K562 (cell line): ENCODE measurements at regions not wholly inside any gene's neighbourhood (a gene's known extent, or its start where the extent isn't known, plus 50 kb on each side); places are given as distances from the start of the nearest gene placed in this dataset. TPM values are rescaled to one million over a fixed set of nuclear protein-coding genes. Genes with fewer than 3 reads are reported as not detected.
"Not testable (repeated sequence)": the region's sequence is repeated elsewhere in the genome, so short reads cannot be mapped to it uniquely, and the experiment has no call there.

Experiments used
- ATAC-seq: fragments of 200-7000 bp; cut with Tn5 transposase; 3 replicates; pipeline ENCODE4 v1.9.1; 2020; ENCODE audit warnings: moderate library complexity
- BruUV-seq: library from RNA; stranded (reverse); fragments of 400-500 nt; replicated peaks from 2 replicates; lab custom pipeline; 2021; lab: Mats Ljungman, UMichigan
- CTCF ChIA-PET: fragments of 300-600 bp; formaldehyde crosslinking; extraction: SDS; loops from one replicate; lab custom pipeline; 2021; ENCODE audit warnings: low intra/inter-chr PET ratio; lab: Yijun Ruan, JAX
- POLR2A ChIA-PET: fragments of 300-600, 350-650 bp; sonication (Branson Sonifier 250); formaldehyde crosslinking; extraction: SDS; loops from one replicate; lab custom pipeline; 2021; ENCODE audit warnings: antibody characterized with exemption, inconsistent platforms; lab: Yijun Ruan, JAX
- DNase-seq, 4 experiments: peaks; one replicate each; pipeline versions ENCODE4 v3.0.0 to v3.0.0-alpha.2; 2011 to 2018; ENCODE audit warnings: low spot score in 3 of 4, mixed read lengths in 3 of 4; ENCODE audit errors: extremely low read depth in 1 of 4
- FAIRE-seq: peaks from 2 replicates; lab custom pipeline; 2011; peaks lifted over from hg19 to GRCh38; lab: Jason Lieb, UNC
- H2AFZ ChIP-seq: 2 replicates; pipeline ENCODE4 v1.6.0; 2011; ENCODE audit warnings: low read depth, low read length, control low read depth, inconsistent platforms
- H3K27ac ChIP-seq: fragments of 200-600 bp; 3 replicates; pipeline ENCODE4 v1.8.0; 2011; ENCODE audit warnings: low read depth, mild to moderate bottlenecking, control low read depth, inconsistent platforms, low read length, moderate library complexity, mixed read lengths; ENCODE audit errors: extremely low read depth
- H3K27me3 ChIP-seq, 2 experiments: fragments of 300-600 bp in 1 of 2; 2 replicates in 1 of 2; 3 replicates in 1 of 2; pipeline versions ENCODE4 v1.6.0 to v1.8.0; 2011; ENCODE audit warnings: inconsistent platforms in 2 of 2, low read length in 2 of 2, mild to moderate bottlenecking in 1 of 2, mixed read lengths in 1 of 2, moderate library complexity in 1 of 2; ENCODE audit not compliant: control insufficient read depth in 2 of 2, insufficient read depth in 2 of 2
- H3K36me3 ChIP-seq: fragments of 300-600 bp; 3 replicates; pipeline ENCODE4 v1.8.0; 2011; ENCODE audit warnings: mild to moderate bottlenecking, low read length, inconsistent platforms; ENCODE audit not compliant: control insufficient read depth, insufficient read depth
- H3K4me1 ChIP-seq, 2 experiments: fragments of 200-600 bp in 1 of 2; replicated peaks in 1 of 2; 2 replicates in 1 of 2; 3 replicates in 1 of 2; pipeline versions ENCODE4 v1.5.1 to v1.8.0; 2011; ENCODE audit warnings: inconsistent platforms in 2 of 2, low read length in 2 of 2, mild to moderate bottlenecking in 1 of 2, mixed read lengths in 1 of 2, moderate library complexity in 1 of 2; ENCODE audit not compliant: control insufficient read depth in 2 of 2, insufficient read depth in 2 of 2
- H3K4me2 ChIP-seq: 2 replicates; pipeline ENCODE4 v1.6.1; 2011; ENCODE audit warnings: low read length, control low read depth, inconsistent platforms, mixed read lengths; ENCODE audit not compliant: insufficient read depth
- H3K4me3 ChIP-seq: fragments of 200-600 bp; sonication (generic), shearing (Covaris generic); 2 replicates; pipeline ENCODE4 v1.5.1; 2016; ENCODE audit warnings: control low read depth, inconsistent platforms
- H3K79me2 ChIP-seq: fragments of 200-600 bp; 3 replicates; pipeline ENCODE4 v1.8.0; 2011; ENCODE audit warnings: low read length, inconsistent platforms; ENCODE audit not compliant: control insufficient read depth, insufficient read depth
- H3K9ac ChIP-seq, 2 experiments: 2 replicates each; pipeline versions ENCODE4 v1.6.0 to v1.6.1; 2011; ENCODE audit warnings: low read depth in 2 of 2, low read length in 2 of 2, control low read depth in 1 of 2, inconsistent platforms in 1 of 2, mild to moderate bottlenecking in 1 of 2, mixed read lengths in 1 of 2; ENCODE audit not compliant: insufficient read depth in 1 of 2
- H3K9me1 ChIP-seq: one replicate; pipeline ENCODE4 v1.6.0; 2011; ENCODE audit warnings: inconsistent platforms, mild to moderate bottlenecking, low read length, moderate library complexity; ENCODE audit not compliant: control insufficient read depth, insufficient read depth
- H3K9me3 ChIP-seq: replicated peaks from 2 replicates; pipeline ENCODE4 v1.5.1; 2011; ENCODE audit warnings: low read depth, low read length, inconsistent platforms; ENCODE audit not compliant: control insufficient read depth, insufficient read depth
- H4K20me1 ChIP-seq: replicated peaks from 2 replicates; pipeline ENCODE4 v1.6.1; 2011; ENCODE audit warnings: low read length, inconsistent platforms, mixed read lengths; ENCODE audit not compliant: control insufficient read depth, insufficient read depth
- TAF15 ChIP-seq: fragments of 200-400 bp; formaldehyde crosslinking; IDR thresholded peaks from 2 replicates; pipeline ENCODE4 v1.6.1; 2017; ENCODE audit warnings: mild to moderate bottlenecking, low read depth, low read length, moderate library complexity
- WGBS: fragments of 100-300 bp; shearing (Covaris generic); methylation state at CpG from one replicate; pipeline ENCODE4 v1.1.6; 2016; ENCODE audit warnings: low coverage, mixed read lengths; ENCODE audit not compliant: insufficient coverage; ENCODE audit errors: missing lambda C conversion rate; 5-methylcytosine and 5-hydroxymethylcytosine counted together
- in situ Hi-C: fragments of 300-500 bp; cut with MboI; formaldehyde crosslinking; loops from 4 replicates; pipeline ENCODE4 v1.15.0; 2018; ENCODE audit warnings: inconsistent platforms, mixed read lengths
- intact Hi-C: fragments of 100-400 bp; cut with micrococcal nuclease; formaldehyde crosslinking; loops from 2 replicates; pipeline ENCODE4 v1.14.2; 2022
- small RNA-seq: library from RNA; depleted of rRNA; stranded (forward); fragments of <200 nt; gene quantifications from one replicate; pipeline ENCODE3, GENCODE V24; 2014

- TF ChIP-seq TAF15: no peak
Measured at GRCh38 chr11:67731583-67731982, 57.2 kb upstream of the ALDH3B2 start (continued).

GRCh38 chr11:67728163-67728571, 53.7 kb upstream of the ALDH3B2 start:
- H3K4me1 ChIP-seq, FAIRE-seq, H3K36me3 ChIP-seq, H3K79me2 ChIP-seq, ATAC-seq, in situ Hi-C loops, H3K9me3 ChIP-seq, BruUV-seq, H3K27ac ChIP-seq, H4K20me1 ChIP-seq, DNase-seq, POLR2A ChIA-PET, H3K9ac ChIP-seq, H2AFZ ChIP-seq, H3K4me3 ChIP-seq, intact Hi-C loops, CTCF ChIA-PET, H3K9me1 ChIP-seq, H3K4me2 ChIP-seq: not testable (repeated sequence)
- peaks cover 3 to 16% of the 10 kb centered on the region in 2 experiments for H3K27me3 ChIP-seq
- WGBS: 3% methylated on average over 3 of the region's 3 CpGs

GRCh38 chr11:67727066-67728040, 52.9 kb upstream of the ALDH3B2 start:
- WGBS: 4% methylated on average over 15 of the region's 19 CpGs
- CTCF ChIA-PET: not testable (repeated sequence)

More at GRCh38 chr11:67727066-67728040, 52.9 kb upstream of the ALDH3B2 start:
- FAIRE-seq, H3K36me3 ChIP-seq, POLR2A ChIA-PET, H3K4me1 ChIP-seq, ATAC-seq, H3K79me2 ChIP-seq, H3K4me3 ChIP-seq, BruUV-seq, in situ Hi-C loops, H4K20me1 ChIP-seq, H3K9me1 ChIP-seq, H3K9ac ChIP-seq, H2AFZ ChIP-seq, H3K4me2 ChIP-seq, H3K27ac ChIP-seq, H3K9me3 ChIP-seq, intact Hi-C loops, DNase-seq: not testable (repeated sequence)
- H3K27me3 ChIP-seq: peaks cover 3 to 16% of the 10 kb centered on the region in 2 experiments

Small RNA genes in the stretch of these regions (small RNA-seq; reads per million reads assigned to genes)
- gene AP003385.4: not detected
- gene AP003716.2: not detected
- gene RNU6-46P: not detected
